ENCODE measurements at regions not wholly inside any gene's neighbourhood (a gene's known extent, or its start where the extent isn't known, plus 50 kb on each side); places are given as distances from the start of the nearest gene placed in this dataset.
"Not testable (repeated sequence)": the region's sequence is repeated elsewhere in the genome, so short reads cannot be mapped to it uniquely, and the experiment has no call there.

DNA sequence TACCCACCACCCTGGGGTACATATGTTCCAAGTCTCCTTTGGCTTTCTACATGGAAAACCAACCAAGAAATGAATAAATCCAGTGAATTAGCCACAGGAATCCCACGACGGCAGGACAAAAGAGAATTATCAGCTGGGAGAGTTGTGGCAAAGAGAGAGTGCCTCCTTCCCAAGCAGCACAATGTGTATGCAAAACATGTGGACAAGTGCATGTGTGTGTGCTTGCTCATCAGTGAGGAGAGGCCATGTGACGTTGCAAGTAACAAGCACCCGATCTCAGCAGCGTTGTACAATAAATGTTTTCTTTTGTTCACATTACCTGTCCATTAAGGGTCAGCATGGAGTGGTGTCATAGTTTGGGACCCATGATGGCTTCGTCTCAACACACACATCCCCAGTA is 50.0 kb upstream of the EMX2 start:
- H3K4me1 Mint-ChIP-seq = no peaks in the 10 kb centered on the region
- no peak overlapping the region for H3K4me3 Mint-ChIP-seq
- no peaks in the 10 kb centered on the region for H3K9me3 Mint-ChIP-seq
- peaks cover 1% of the 10 kb centered on the region for H3K36me3 Mint-ChIP-seq (ENCODE audit: insufficient read depth)
- peaks cover 68% of the 10 kb centered on the region for H3K27me3 Mint-ChIP-seq
- H3K27ac Mint-ChIP-seq (ENCODE audit: low read depth) = no peak overlapping the region
- no peak for ATAC-seq (replicated peaks; ENCODE audit: extremely low read depth, poor library complexity, severe bottlenecking)
- DNase-seq (ENCODE audit: low spot score in 2 of 2) = no peak

DNA sequence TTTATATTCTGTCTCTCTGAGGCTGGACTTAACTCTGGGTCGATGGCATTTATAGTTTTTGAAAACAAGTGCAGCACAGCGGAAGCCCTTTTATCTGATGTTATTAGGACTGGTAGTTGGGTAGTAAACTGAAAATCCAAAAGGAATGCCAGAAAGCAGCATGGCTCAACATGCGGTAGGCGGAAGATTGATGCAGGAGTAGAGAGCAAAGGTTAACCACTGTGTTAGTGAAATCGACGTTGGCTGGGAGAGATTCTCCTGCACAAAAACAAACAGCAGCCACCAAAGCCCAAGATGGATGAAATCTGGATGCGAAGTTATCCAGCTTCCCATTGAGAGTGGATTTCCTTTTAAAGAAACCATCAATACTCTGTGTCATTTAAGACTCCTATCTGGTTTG is 54.5 kb upstream of the EMX2 start:
- no peak for DNase-seq (ENCODE audit: low spot score in 2 of 2)
- H3K27ac Mint-ChIP-seq (ENCODE audit: low read depth) = no peak overlapping the region
- H3K27me3 Mint-ChIP-seq = peaks cover 41% of the 10 kb centered on the region
- H3K9me3 Mint-ChIP-seq = no peaks in the 10 kb centered on the region
- no peak overlapping the region for H3K4me3 Mint-ChIP-seq
- H3K36me3 Mint-ChIP-seq (ENCODE audit: insufficient read depth) = peaks cover 1% of the 10 kb centered on the region
- no peak for ATAC-seq (replicated peaks; ENCODE audit: extremely low read depth, poor library complexity, severe bottlenecking)
- H3K4me1 Mint-ChIP-seq = no peaks in the 10 kb centered on the region

DNA sequence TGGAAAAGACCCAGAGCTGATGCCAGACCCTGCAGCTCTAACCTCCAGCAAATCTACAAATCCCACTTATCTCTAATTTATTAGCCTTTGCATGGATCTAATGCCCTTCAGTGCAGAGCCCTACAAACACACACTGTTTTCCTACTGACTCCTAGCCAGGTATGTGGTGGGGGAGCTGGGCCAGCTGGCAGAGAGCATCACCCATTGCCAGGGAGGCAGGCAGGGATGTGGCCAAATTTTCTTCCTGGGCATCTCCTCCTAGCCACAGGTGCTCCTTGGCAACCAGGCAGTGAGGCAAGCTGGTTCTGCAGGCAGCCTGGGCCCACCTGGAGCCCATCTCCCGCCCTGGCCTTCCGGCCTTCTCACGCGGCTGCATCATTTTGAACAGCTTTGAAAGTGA is 55.9 kb upstream of the EMX2 start:
- Mint-ChIP-seq H3K9me3 (no peaks in the 10 kb centered on the region), H3K27me3 (peaks cover 41% of the 10 kb centered on the region), H3K36me3 (ENCODE audit: insufficient read depth) (peaks cover 1% of the 10 kb centered on the region), H3K4me1 (no peaks in the 10 kb centered on the region), H3K4me3 (no peak overlapping the region), H3K27ac (ENCODE audit: low read depth) (no peak overlapping the region)
- ATAC-seq (replicated peaks; ENCODE audit: extremely low read depth, poor library complexity, severe bottlenecking) = no peak
- no peak for DNase-seq (ENCODE audit: low spot score in 2 of 2)

- H3K36me3 Mint-ChIP-seq (ENCODE audit: insufficient read depth) = no peaks in the 10 kb centered on the region
- H3K9me3 Mint-ChIP-seq = no peaks in the 10 kb centered on the region
- peaks cover 46% of the 10 kb centered on the region for H3K27me3 Mint-ChIP-seq
- DNase-seq (ENCODE audit: low spot score in 2 of 2) (no peak), ATAC-seq (replicated peaks; ENCODE audit: extremely low read depth, poor library complexity, severe bottlenecking) (no peak)
- no peak overlapping the region for H3K4me3 Mint-ChIP-seq
- no peak overlapping the region for H3K27ac Mint-ChIP-seq (ENCODE audit: low read depth)
- no peaks in the 10 kb centered on the region for H3K4me1 Mint-ChIP-seq
Observed at GRCh38 chr10:117483056-117483590, 59.4 kb upstream of the EMX2 start.

DNA sequence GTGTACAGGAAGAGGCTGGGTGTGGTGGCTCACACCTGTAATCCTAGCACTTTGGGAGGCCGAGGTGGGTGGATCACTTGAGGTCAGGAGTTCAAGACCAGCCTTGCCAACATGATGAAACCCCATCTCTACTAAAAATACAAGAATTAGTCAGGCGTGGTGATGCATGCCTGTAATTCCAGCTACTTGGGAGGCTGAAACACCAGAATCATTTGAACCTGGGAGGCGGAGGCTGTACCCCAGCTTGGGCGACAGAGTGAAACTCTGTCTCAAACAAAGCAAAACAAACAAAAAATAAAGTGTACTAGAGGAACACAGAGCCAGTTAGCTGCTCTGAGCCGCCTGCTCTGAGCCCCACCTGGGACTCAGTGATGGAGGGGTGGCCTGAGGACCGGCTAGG is 61.5 kb upstream of the EMX2 start:
- not testable (repeated sequence) for H3K27ac Mint-ChIP-seq (ENCODE audit: low read depth); H3K9me3 Mint-ChIP-seq; H3K4me3 Mint-ChIP-seq; H3K36me3 Mint-ChIP-seq (ENCODE audit: insufficient read depth); H3K4me1 Mint-ChIP-seq; DNase-seq (ENCODE audit: low spot score in 2 of 2); ATAC-seq (replicated peaks; ENCODE audit: extremely low read depth, poor library complexity, severe bottlenecking)
- H3K27me3 Mint-ChIP-seq = peaks cover 67% of the 10 kb centered on the region

- Mint-ChIP-seq H3K4me1 (no peaks in the 10 kb centered on the region), H3K36me3 (ENCODE audit: insufficient read depth) (no peaks in the 10 kb centered on the region), H3K27me3 (peaks cover 76% of the 10 kb centered on the region), H3K9me3 (no peaks in the 10 kb centered on the region), H3K4me3 (no peak overlapping the region), H3K27ac (ENCODE audit: low read depth) (no peak overlapping the region)
- DNase-seq (ENCODE audit: low spot score in 2 of 2) (no peak), ATAC-seq (replicated peaks; ENCODE audit: extremely low read depth, poor library complexity, severe bottlenecking) (no peak)
Observed at GRCh38 chr10:117480097-117480496, 62.4 kb upstream of the EMX2 start.

DNA sequence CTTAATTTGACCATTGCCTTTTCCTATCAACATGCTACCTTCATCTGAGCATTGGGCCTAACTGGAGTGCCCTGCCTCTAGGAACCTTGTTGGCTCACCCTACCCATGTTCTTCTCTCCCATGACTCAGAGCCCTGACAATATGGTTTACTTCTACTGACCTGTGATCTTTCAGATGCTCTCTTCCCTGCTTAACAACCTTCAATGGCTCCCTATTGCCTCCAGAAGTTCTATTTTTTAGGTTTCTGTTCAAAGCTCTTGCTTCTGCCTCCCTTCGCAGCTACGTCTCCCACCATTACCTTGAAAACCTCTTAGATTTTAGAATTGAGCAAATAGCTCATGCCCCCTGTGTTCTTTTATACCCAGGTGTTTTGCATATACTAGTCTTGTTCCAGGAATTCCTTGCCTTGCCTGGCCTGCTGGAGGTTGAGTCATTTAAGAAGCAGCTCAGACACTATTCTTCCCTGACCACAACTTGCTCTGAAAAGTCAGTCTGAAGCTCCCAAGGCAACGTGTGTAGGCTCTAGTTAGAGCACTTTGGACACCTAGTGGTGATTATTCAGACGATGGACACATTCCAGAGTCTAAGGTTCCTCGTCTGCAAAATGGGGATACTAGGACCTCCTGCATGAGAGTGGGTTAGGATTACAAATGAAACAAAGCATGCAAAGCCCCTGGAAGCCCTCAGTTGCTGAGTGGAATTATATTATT is 64.4 kb upstream of the EMX2 start:
- DNase-seq (ENCODE audit: low spot score in 2 of 2) (no peak), ATAC-seq (replicated peaks; ENCODE audit: extremely low read depth, poor library complexity, severe bottlenecking) (no peak)
- H3K9me3 Mint-ChIP-seq = no peaks in the 10 kb centered on the region
- peaks cover 83% of the 10 kb centered on the region for H3K27me3 Mint-ChIP-seq
- no peak overlapping the region for H3K4me3 Mint-ChIP-seq
- H3K4me1 Mint-ChIP-seq = no peaks in the 10 kb centered on the region
- H3K27ac Mint-ChIP-seq (ENCODE audit: low read depth) = no peak overlapping the region
- no peaks in the 10 kb centered on the region for H3K36me3 Mint-ChIP-seq (ENCODE audit: insufficient read depth)

GRCh38 chr10:117477211-117477947 is 65.2 kb upstream of the EMX2 start:
- no peaks in the 10 kb centered on the region for H3K4me1 Mint-ChIP-seq
- no peak overlapping the region for H3K4me3 Mint-ChIP-seq
- H3K9me3 Mint-ChIP-seq = no peaks in the 10 kb centered on the region
- no peaks in the 10 kb centered on the region for H3K36me3 Mint-ChIP-seq (ENCODE audit: insufficient read depth)
- DNase-seq (ENCODE audit: low spot score in 2 of 2) = no peak
- H3K27ac Mint-ChIP-seq (ENCODE audit: low read depth) = no peak overlapping the region
- no peak for ATAC-seq (replicated peaks; ENCODE audit: extremely low read depth, poor library complexity, severe bottlenecking)
- peaks cover 83% of the 10 kb centered on the region for H3K27me3 Mint-ChIP-seq

GRCh38 chr10:117476716-117477115 is 65.8 kb upstream of the EMX2 start:
- no peak for ATAC-seq (replicated peaks; ENCODE audit: extremely low read depth, poor library complexity, severe bottlenecking)
- no peaks in the 10 kb centered on the region for H3K9me3 Mint-ChIP-seq
- peaks cover 83% of the 10 kb centered on the region for H3K27me3 Mint-ChIP-seq
- H3K4me3 Mint-ChIP-seq = no peak overlapping the region
- no peaks in the 10 kb centered on the region for H3K36me3 Mint-ChIP-seq (ENCODE audit: insufficient read depth)
- no peak overlapping the region for H3K27ac Mint-ChIP-seq (ENCODE audit: low read depth)
- no peaks in the 10 kb centered on the region for H3K4me1 Mint-ChIP-seq
- no peak for DNase-seq (ENCODE audit: low spot score in 2 of 2)

DNA sequence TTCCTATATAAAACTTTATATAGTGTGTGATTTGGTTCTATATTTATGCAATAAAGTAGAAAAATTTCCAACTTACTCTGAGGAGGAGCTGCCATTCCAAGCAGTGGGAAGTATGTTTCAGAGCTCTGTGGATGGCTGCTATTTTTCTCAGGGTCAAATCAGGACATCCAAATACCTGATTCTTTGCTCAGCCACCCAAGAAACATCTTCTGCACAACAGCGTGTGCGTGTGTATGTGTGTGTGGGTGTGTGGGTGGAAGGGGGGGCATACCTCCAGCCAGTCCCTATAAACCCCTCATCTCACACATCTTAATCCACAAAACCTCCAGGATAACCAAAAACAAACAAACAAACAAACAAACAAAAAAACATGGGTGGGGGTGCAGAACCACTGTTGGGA is 66.3 kb upstream of the EMX2 start:
- DNase-seq (ENCODE audit: low spot score in 2 of 2) = no peak
- ATAC-seq (replicated peaks; ENCODE audit: extremely low read depth, poor library complexity, severe bottlenecking) = no peak
- H3K36me3 Mint-ChIP-seq (ENCODE audit: insufficient read depth) = no peaks in the 10 kb centered on the region
- H3K9me3 Mint-ChIP-seq = no peaks in the 10 kb centered on the region
- no peak overlapping the region for H3K27ac Mint-ChIP-seq (ENCODE audit: low read depth)
- H3K4me1 Mint-ChIP-seq = no peaks in the 10 kb centered on the region
- no peak overlapping the region for H3K4me3 Mint-ChIP-seq
- H3K27me3 Mint-ChIP-seq = peaks cover 83% of the 10 kb centered on the region

DNA sequence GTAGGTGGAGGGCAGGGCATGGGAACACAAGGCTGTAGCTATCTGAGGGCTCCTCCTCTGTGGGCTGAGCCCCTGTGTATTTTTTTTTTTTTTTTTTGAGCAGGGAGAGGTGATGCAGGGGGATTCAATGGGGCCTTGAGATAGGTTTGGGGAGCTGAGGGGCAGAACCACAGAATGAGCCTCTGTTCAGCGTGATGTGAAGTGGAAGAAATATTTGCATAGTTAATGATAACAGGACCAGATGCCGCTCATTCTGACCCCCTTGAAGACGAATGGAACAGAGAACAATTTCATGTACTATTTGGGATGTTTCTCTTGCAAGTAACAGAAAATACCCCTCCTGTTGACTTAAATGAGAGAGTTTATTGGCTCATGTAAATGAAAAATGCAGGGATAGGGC is 69.7 kb upstream of the EMX2 start:
- Mint-ChIP-seq H3K9me3 (no peaks in the 10 kb centered on the region), H3K27ac (ENCODE audit: low read depth) (no peak overlapping the region), H3K27me3 (peaks cover 82% of the 10 kb centered on the region), H3K36me3 (ENCODE audit: insufficient read depth) (no peaks in the 10 kb centered on the region), H3K4me3 (no peak overlapping the region), H3K4me1 (no peaks in the 10 kb centered on the region)
- ATAC-seq (replicated peaks; ENCODE audit: extremely low read depth, poor library complexity, severe bottlenecking) = no peak
- DNase-seq (ENCODE audit: low spot score in 2 of 2) = no peak

GRCh38 chr10:117471344-117471874 is 71.1 kb upstream of the EMX2 start:
- no peaks in the 10 kb centered on the region for H3K9me3 Mint-ChIP-seq
- no peak for DNase-seq (ENCODE audit: low spot score in 2 of 2)
- no peak overlapping the region for H3K27ac Mint-ChIP-seq (ENCODE audit: low read depth)
- no peak for ATAC-seq (replicated peaks; ENCODE audit: extremely low read depth, poor library complexity, severe bottlenecking)
- no peaks in the 10 kb centered on the region for H3K4me1 Mint-ChIP-seq
- H3K4me3 Mint-ChIP-seq = no peak overlapping the region
- no peaks in the 10 kb centered on the region for H3K36me3 Mint-ChIP-seq (ENCODE audit: insufficient read depth)
- peaks cover 81% of the 10 kb centered on the region for H3K27me3 Mint-ChIP-seq

- no peak for ATAC-seq (replicated peaks; ENCODE audit: extremely low read depth, poor library complexity, severe bottlenecking)
- H3K36me3 Mint-ChIP-seq (ENCODE audit: insufficient read depth) = no peaks in the 10 kb centered on the region
Observed at GRCh38 chr10:117470733-117471132, 71.8 kb upstream of the EMX2 start.

More at GRCh38 chr10:117470733-117471132, 71.8 kb upstream of the EMX2 start:
- Mint-ChIP-seq H3K4me3 (no peak overlapping the region), H3K27me3 (peaks cover 74% of the 10 kb centered on the region), H3K9me3 (no peaks in the 10 kb centered on the region), H3K4me1 (no peaks in the 10 kb centered on the region), H3K27ac (ENCODE audit: low read depth) (no peak overlapping the region)
- DNase-seq (ENCODE audit: low spot score in 2 of 2) = no peak
